HepG2 (cell line): ENCODE measurements at regions not wholly inside any gene's neighbourhood (a gene's known extent, or its start where the extent isn't known, plus 50 kb on each side); places are given as distances from the start of the nearest gene placed in this dataset.

Source experiments
- ATAC-seq: fragments of 200-7000 bp; cut with Tn5 transposase; 3 replicates; pipeline ENCODE4 v1.9.1; 2020; ENCODE audit warnings: mild to moderate bottlenecking, moderate library complexity
- BruUV-seq: library from RNA; stranded (reverse); fragments of 400-500 nt; replicated peaks from 2 replicates; lab custom pipeline; 2021; lab: Mats Ljungman, UMichigan
- CTCF ChIA-PET: fragments of 300-600 bp; formaldehyde crosslinking; extraction: SDS; loops from one replicate; lab custom pipeline; 2021; ENCODE audit warnings: low total read pairs, inconsistent platforms, low intra/inter-chr PET ratio; lab: Yijun Ruan, JAX
- POLR2A ChIA-PET: fragments of 350-600 bp; sonication (Branson Sonifier 250); formaldehyde crosslinking; loops from one replicate; lab custom pipeline; 2020; ENCODE audit warnings: antibody characterized with exemption, inconsistent platforms; lab: Yijun Ruan, JAX
- DNase-seq: peaks from one replicate; pipeline ENCODE4 v3.0.0-alpha.2; 2015; ENCODE audit warnings: low spot score
- FAIRE-seq: peaks from 3 replicates; lab custom pipeline; 2011; peaks lifted over from hg19 to GRCh38; lab: Jason Lieb, UNC
- H2AFZ ChIP-seq: one replicate; pipeline ENCODE4 v1.6.1; 2011; ENCODE audit warnings: low read length, inconsistent platforms
- H3K27ac ChIP-seq: fragments of 300-600 bp; 3 replicates; pipeline ENCODE4 v1.8.0; 2011; ENCODE audit warnings: mixed run types, mild to moderate bottlenecking, mixed read lengths, low read length, inconsistent platforms; ENCODE audit not compliant: insufficient read depth; ENCODE audit errors: extremely low read length
- H3K27me3 ChIP-seq, 2 experiments: fragments of 200-600 bp in 1 of 2; 2 replicates in 1 of 2; 3 replicates in 1 of 2; pipeline versions ENCODE4 v1.6.0 to v1.8.0; 2011; ENCODE audit warnings: low read length in 2 of 2, mild to moderate bottlenecking in 2 of 2, moderate library complexity in 2 of 2, inconsistent platforms in 1 of 2; ENCODE audit not compliant: insufficient read depth in 2 of 2, control insufficient read depth in 1 of 2
- H3K36me3 ChIP-seq, 2 experiments: fragments of 200-600 bp in 1 of 2; replicated peaks in 1 of 2; 2 replicates in 1 of 2; 3 replicates in 1 of 2; pipeline versions ENCODE4 v1.5.1 to v1.8.0; 2011; ENCODE audit warnings: low read length in 2 of 2, inconsistent platforms in 1 of 2; ENCODE audit not compliant: insufficient read depth in 2 of 2, control insufficient read depth in 1 of 2
- H3K4me1 ChIP-seq: 2 replicates; pipeline ENCODE4 v1.5.1; 2012; ENCODE audit warnings: low read length, inconsistent platforms; ENCODE audit not compliant: insufficient read depth
- H3K4me2 ChIP-seq: 2 replicates; pipeline ENCODE4 v1.6.0; 2011; ENCODE audit warnings: low read depth, low read length, inconsistent platforms
- H3K4me3 ChIP-seq, 3 experiments: fragments of 200-600 bp in 1 of 3; sonication (generic), shearing (Covaris generic) in 1 of 3; replicated peaks in 1 of 3; 2 replicates each; pipeline ENCODE4 v1.5.1; 2011 to 2016; ENCODE audit warnings: low read length in 3 of 3, inconsistent platforms in 2 of 3, low read depth in 2 of 3, mild to moderate bottlenecking in 2 of 3, control low read depth in 1 of 3, mixed read lengths in 1 of 3; ENCODE audit not compliant: insufficient read depth in 1 of 3
- H3K79me2 ChIP-seq: one replicate; pipeline ENCODE4 v1.6.1; 2011; ENCODE audit warnings: low read length, inconsistent platforms; ENCODE audit not compliant: insufficient read depth
- H3K9ac ChIP-seq: 2 replicates; pipeline ENCODE4 v1.6.0; 2011; ENCODE audit warnings: mild to moderate bottlenecking, low read depth, low read length, inconsistent platforms; ENCODE audit not compliant: insufficient read depth
- H3K9me3 ChIP-seq: 2 replicates; pipeline ENCODE4 v1.5.1; 2012; ENCODE audit warnings: mild to moderate bottlenecking, low read length
- H4K20me1 ChIP-seq: 2 replicates; pipeline ENCODE4 v1.6.0; 2011; ENCODE audit warnings: inconsistent platforms, mild to moderate bottlenecking, low read length, moderate library complexity; ENCODE audit not compliant: insufficient read depth
- HNRNPK ChIP-seq: fragments of 200-400 bp; formaldehyde crosslinking; IDR thresholded peaks from 2 replicates; pipeline ENCODE4 v1.6.1; 2018; ENCODE audit warnings: low read length, low read depth, moderate library complexity, mild to moderate bottlenecking; ENCODE audit not compliant: poor library complexity, severe bottlenecking
- LRRFIP1 ChIP-seq: sonication (generic); formaldehyde crosslinking; conservative IDR thresholded peaks from 2 replicates; pipeline ENCODE4 v1.4.0; 2020; ENCODE audit warnings: missing genetic modification reagents
- PAXIP1 ChIP-seq: sonication (generic); formaldehyde crosslinking; conservative IDR thresholded peaks from 2 replicates; pipeline ENCODE4 v1.4.0; 2020; ENCODE audit warnings: mild to moderate bottlenecking, missing genetic modification reagents, moderate library complexity
- TBL1XR1 ChIP-seq: fragments of 150-350 bp; IDR thresholded peaks from 2 replicates; pipeline ENCODE4 v1.6.1; 2014; ENCODE audit warnings: borderline replicate concordance, low read length; ENCODE audit not compliant: partially characterized antibody
- ZBTB40 ChIP-seq, 2 experiments: fragments of 450-650 bp in 1 of 2; sonication (generic) in 1 of 2; formaldehyde crosslinking in 1 of 2; IDR thresholded peaks; 2 replicates each; pipeline versions ENCODE4 v1.6.1 to v1.8.0; 2016 to 2022; ENCODE audit warnings: antibody characterized with exemption in 1 of 2, mild to moderate bottlenecking in 1 of 2, missing genetic modification reagents in 1 of 2
- WGBS: methylation state at CpG from one replicate; pipeline ENCODE4 v1.1.6; 2017; ENCODE audit warnings: low lambda C conversion rate; 5-methylcytosine and 5-hydroxymethylcytosine counted together
- in situ Hi-C: cut with HindIII; loops from 2 replicates; pipeline ENCODE4 v1.10.0; 2017; ENCODE audit warnings: low pct_unique_long_range_greater_than_20kb; ENCODE audit not compliant: extremely low pct_ligation_motif_present
- intact Hi-C: fragments of 100-400 bp; cut with micrococcal nuclease; formaldehyde crosslinking; loops from one replicate; pipeline ENCODE4 v1.10.0; 2022; ENCODE audit not compliant: unreplicated experiment

- TF ChIP-seq ZBTB40 (IDR thresholded peaks at IDR 0.05): no peak
- TF ChIP-seq ZBTB40 (CRISPR knock-in tag; IDR thresholded peaks at IDR 0.05): no peak
- TF ChIP-seq TBL1XR1: no peak
Observed at GRCh38 chr2:103123516-103123915, 361.7 kb downstream of the TMEM182 start (continued).

- Histone ChIP-seq H3K9ac (no peak overlapping the region), H3K36me3 (no peaks in the 10 kb centered on the region), H2AFZ (no peak overlapping the region), H3K4me1 (no peaks in the 10 kb centered on the region), H3K27me3 (no peaks in the 10 kb centered on the region), H4K20me1 (no peaks in the 10 kb centered on the region), H3K4me3 (no peak overlapping the region), H3K27ac (no peak overlapping the region), H3K9me3 (0 out of 2 replicates have a peak, but pooled peaks cover 5% of the 10 kb centered on the region), H3K79me2 (no peaks in the 10 kb centered on the region), H3K4me2 (no peak overlapping the region)
- no TSS peak for BruUV-seq
- intact Hi-C loops (no loop called here), in situ Hi-C loops (no loop called here)
- ChIA-PET CTCF (no interaction called here), POLR2A (no interaction called here)
- DNase-seq (no peak), FAIRE-seq (no peak), ATAC-seq (no peak)
- TF ChIP-seq LRRFIP1 (CRISPR knock-in tag) (no peak), HNRNPK (peak; percentile 63), PAXIP1 (CRISPR knock-in tag) (no peak)
- WGBS: 3% methylated on average over 1 of the region's 1 CpG
Observed at GRCh38 chr2:103130857-103131256, 369.0 kb downstream of the TMEM182 start.
